ENCODE measurements at regions not wholly inside any gene's neighbourhood (a gene's known extent, or its start where the extent isn't known, plus 50 kb on each side); places are given as distances from the start of the nearest gene placed in this dataset.

DNA sequence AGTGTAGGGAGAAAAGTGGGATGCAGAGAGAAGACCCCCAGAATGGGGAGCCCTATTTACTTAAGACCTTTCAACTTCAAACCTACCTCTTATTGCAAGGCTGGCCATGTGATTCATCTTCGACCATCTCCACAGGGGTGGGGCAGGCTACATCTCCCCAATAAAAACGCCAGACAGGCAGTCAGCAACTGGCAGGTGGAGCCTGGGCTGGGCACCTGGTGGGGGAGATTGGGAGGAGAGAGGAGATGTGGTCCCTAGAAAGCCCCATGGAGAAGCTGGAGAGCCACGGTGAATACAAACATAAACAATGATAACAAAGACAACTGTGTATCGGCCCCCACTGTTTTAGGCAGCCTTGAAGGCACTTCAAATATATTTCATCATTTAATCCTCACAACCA lies 336.7 kb upstream of the PROX1 start:
- TF ChIP-seq YY1 (IDR thresholded peaks at IDR 0.05; ENCODE audit: low read depth) (no peak), CREB1 (IDR thresholded peaks at IDR 0.05; ENCODE audit: low read depth) (no peak), EGR1 (IDR thresholded peaks at IDR 0.05) (no peak), FOXM1 (IDR thresholded peaks at IDR 0.05; ENCODE audit: borderline replicate concordance, low read depth) (no peak), TEAD4 (IDR thresholded peaks at IDR 0.05) (no peak), EP300 (IDR thresholded peaks at IDR 0.05; ENCODE audit: borderline replicate concordance) (no peak), ZBTB7A (IDR thresholded peaks at IDR 0.05; ENCODE audit: low read depth) (no peak), NFIC (IDR thresholded peaks at IDR 0.05) (no peak), TAF1 (IDR thresholded peaks at IDR 0.05; ENCODE audit: low read depth) (no peak), RAD21 (IDR thresholded peaks at IDR 0.05; ENCODE audit: low read depth) (no peak), TCF12 (IDR thresholded peaks at IDR 0.05; ENCODE audit: low read depth) (no peak)
- TF ChIP-seq, protein P1, sequence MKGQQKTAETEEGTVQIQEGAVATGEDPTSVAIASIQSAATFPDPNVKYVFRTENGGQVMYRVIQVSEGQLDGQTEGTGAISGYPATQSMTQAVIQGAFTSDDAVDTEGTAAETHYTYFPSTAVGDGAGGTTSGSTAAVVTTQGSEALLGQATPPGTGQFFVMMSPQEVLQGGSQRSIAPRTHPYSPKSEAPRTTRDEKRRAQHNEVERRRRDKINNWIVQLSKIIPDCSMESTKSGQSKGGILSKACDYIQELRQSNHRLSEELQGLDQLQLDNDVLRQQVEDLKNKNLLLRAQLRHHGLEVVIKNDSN (IDR thresholded peaks at IDR 0.05), result no peak
- TF ChIP-seq, protein P2, sequence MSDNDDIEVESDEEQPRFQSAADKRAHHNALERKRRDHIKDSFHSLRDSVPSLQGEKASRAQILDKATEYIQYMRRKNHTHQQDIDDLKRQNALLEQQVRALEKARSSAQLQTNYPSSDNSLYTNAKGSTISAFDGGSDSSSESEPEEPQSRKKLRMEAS (IDR thresholded peaks at IDR 0.05), result no peak
- TF ChIP-seq, protein P3, sequence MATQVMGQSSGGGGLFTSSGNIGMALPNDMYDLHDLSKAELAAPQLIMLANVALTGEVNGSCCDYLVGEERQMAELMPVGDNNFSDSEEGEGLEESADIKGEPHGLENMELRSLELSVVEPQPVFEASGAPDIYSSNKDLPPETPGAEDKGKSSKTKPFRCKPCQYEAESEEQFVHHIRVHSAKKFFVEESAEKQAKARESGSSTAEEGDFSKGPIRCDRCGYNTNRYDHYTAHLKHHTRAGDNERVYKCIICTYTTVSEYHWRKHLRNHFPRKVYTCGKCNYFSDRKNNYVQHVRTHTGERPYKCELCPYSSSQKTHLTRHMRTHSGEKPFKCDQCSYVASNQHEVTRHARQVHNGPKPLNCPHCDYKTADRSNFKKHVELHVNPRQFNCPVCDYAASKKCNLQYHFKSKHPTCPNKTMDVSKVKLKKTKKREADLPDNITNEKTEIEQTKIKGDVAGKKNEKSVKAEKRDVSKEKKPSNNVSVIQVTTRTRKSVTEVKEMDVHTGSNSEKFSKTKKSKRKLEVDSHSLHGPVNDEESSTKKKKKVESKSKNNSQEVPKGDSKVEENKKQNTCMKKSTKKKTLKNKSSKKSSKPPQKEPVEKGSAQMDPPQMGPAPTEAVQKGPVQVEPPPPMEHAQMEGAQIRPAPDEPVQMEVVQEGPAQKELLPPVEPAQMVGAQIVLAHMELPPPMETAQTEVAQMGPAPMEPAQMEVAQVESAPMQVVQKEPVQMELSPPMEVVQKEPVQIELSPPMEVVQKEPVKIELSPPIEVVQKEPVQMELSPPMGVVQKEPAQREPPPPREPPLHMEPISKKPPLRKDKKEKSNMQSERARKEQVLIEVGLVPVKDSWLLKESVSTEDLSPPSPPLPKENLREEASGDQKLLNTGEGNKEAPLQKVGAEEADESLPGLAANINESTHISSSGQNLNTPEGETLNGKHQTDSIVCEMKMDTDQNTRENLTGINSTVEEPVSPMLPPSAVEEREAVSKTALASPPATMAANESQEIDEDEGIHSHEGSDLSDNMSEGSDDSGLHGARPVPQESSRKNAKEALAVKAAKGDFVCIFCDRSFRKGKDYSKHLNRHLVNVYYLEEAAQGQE (IDR thresholded peaks at IDR 0.05; ENCODE audit: low read depth), result no peak

DNA sequence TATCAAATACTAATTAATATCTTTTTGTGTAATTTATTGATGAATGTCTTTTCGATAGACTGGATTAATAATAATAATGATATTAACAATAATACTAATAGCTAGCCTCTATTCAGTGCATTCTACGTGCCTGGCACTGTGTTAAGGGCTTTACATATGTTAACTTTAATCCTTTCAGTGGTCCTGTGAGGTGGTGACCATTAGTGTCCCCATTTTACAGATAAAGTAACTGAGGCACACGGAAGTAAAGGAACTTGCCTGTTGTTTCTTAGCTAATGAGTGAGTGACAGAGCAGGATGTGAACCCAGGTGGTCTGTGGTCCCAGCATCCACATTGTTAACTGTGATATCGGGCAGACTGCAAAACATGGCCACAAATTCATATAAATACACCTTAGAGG lies 335.7 kb upstream of the PROX1 start:
- TF ChIP-seq CREB1 (IDR thresholded peaks at IDR 0.05; ENCODE audit: low read depth) (no peak), TAF1 (IDR thresholded peaks at IDR 0.05; ENCODE audit: low read depth) (no peak), RAD21 (IDR thresholded peaks at IDR 0.05; ENCODE audit: low read depth) (no peak)

DNA sequence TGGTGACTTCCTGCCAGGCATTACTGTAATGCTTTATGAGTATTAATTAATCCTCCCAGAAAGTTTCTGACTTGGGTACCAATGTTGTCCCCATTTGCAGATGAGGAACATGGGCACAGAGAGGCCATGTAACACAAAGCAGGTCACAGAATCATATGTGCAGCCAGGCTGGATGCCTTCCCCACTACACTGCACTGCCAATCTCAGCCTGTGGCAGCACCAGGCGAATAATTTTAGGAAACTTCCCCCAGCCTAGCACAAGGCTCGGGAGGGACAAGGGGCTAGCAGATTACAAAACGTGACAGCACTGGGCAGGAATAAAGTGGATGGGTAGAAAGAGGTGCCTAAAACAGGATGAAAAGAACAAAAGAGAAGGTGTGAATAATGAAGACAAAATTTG lies 331.7 kb upstream of the PROX1 start:
- TF ChIP-seq FOXM1 (IDR thresholded peaks at IDR 0.05; ENCODE audit: borderline replicate concordance, low read depth) (no peak), YY1 (IDR thresholded peaks at IDR 0.05; ENCODE audit: low read depth) (no peak)

DNA sequence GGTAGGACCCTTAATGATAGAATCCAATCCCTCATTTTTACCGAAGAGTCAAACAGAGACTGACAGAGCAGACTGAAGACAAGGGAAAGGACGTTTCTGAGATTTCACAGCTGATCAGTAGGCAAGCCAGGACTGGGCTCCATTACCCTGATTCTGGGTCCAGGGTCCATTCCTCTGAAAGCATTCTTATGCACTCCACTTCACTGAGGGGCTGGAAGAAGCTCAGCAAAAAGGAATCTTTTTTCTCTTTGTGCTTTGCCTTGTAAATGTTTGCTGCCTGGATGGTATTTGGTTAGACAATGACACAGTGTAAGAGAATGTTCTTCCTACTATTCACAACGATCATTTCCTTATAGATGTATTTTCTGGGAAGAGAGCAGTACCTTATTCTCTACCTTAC lies 331.3 kb upstream of the PROX1 start:
- no peak for TF ChIP-seq EP300 (IDR thresholded peaks at IDR 0.05; ENCODE audit: borderline replicate concordance)
- TF ChIP-seq ZBTB7A (IDR thresholded peaks at IDR 0.05; ENCODE audit: low read depth), result no peak
- no peak for TF ChIP-seq FOXM1 (IDR thresholded peaks at IDR 0.05; ENCODE audit: borderline replicate concordance, low read depth)
- TF ChIP-seq TEAD4 (IDR thresholded peaks at IDR 0.05), result no peak
- TF ChIP-seq EGR1 (IDR thresholded peaks at IDR 0.05), result no peak
- TF ChIP-seq, protein P1 (IDR thresholded peaks at IDR 0.05), result no peak
- TF ChIP-seq NFIC (IDR thresholded peaks at IDR 0.05), result no peak
- no peak for TF ChIP-seq CEBPB (IDR thresholded peaks at IDR 0.05)
- TF ChIP-seq, protein P2 (IDR thresholded peaks at IDR 0.05), result no peak
- no peak for TF ChIP-seq CREB1 (IDR thresholded peaks at IDR 0.05; ENCODE audit: low read depth)
- TF ChIP-seq RAD21 (IDR thresholded peaks at IDR 0.05; ENCODE audit: low read depth), result no peak
- TF ChIP-seq TAF1 (IDR thresholded peaks at IDR 0.05; ENCODE audit: low read depth), result no peak
- TF ChIP-seq, protein P3 (IDR thresholded peaks at IDR 0.05; ENCODE audit: low read depth), result no peak
- TF ChIP-seq TCF12 (IDR thresholded peaks at IDR 0.05; ENCODE audit: low read depth), result no peak
- no peak for TF ChIP-seq YY1 (IDR thresholded peaks at IDR 0.05; ENCODE audit: low read depth)

DNA sequence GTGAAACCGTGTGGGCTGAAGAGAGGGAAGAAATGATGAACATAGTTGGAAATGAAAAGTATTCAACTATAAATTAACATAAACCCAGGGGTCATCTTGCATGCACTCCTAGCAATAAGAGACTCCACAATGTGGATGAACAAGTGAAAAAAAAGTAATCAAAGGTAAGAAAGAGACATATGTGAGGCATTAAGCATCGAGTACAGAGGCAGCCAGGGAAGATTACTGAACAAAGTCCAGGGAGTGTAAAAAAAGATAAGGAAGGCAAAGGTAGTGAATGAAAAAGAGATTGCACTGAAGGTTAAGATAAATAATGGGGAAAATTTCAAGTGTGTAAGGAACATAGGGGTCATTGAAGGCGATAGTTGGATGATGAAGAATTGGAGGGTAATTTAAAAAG lies 330.8 kb upstream of the PROX1 start:
- no peak for TF ChIP-seq CREB1 (IDR thresholded peaks at IDR 0.05; ENCODE audit: low read depth)
- no peak for TF ChIP-seq TEAD4 (IDR thresholded peaks at IDR 0.05)
- no peak for TF ChIP-seq TCF12 (IDR thresholded peaks at IDR 0.05; ENCODE audit: low read depth)

DNA sequence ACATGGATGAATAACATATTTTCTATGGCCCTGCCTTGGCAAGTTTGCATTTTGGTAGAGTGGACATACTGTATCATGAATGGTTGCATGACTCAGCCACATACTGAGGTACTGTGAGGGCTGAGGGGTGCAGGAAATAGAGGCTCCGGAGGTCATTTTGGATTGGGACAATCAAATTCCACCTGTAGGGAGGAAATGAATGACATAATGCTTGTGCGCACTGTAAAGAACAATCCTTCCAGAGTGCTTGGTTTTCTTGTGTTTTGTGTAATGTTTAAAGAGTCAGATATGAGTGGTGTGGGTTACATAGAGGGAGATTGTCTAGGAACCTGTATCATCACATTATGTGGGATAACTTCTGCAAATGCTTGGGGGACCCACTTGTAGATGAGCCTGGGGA lies 329.9 kb upstream of the PROX1 start:
- no peak for TF ChIP-seq TCF12 (IDR thresholded peaks at IDR 0.05; ENCODE audit: low read depth)
- no peak for TF ChIP-seq EP300 (IDR thresholded peaks at IDR 0.05; ENCODE audit: borderline replicate concordance)
- TF ChIP-seq CREB1 (IDR thresholded peaks at IDR 0.05; ENCODE audit: low read depth), result no peak
- no peak for TF ChIP-seq CEBPB (IDR thresholded peaks at IDR 0.05)
- TF ChIP-seq, protein P2 (IDR thresholded peaks at IDR 0.05), result no peak
- TF ChIP-seq, protein P1 (IDR thresholded peaks at IDR 0.05), result no peak
- TF ChIP-seq ZBTB7A (IDR thresholded peaks at IDR 0.05; ENCODE audit: low read depth), result no peak
- TF ChIP-seq, protein P3 (IDR thresholded peaks at IDR 0.05; ENCODE audit: low read depth), result no peak
- TF ChIP-seq TEAD4 (IDR thresholded peaks at IDR 0.05), result no peak
- no peak for TF ChIP-seq FOXM1 (IDR thresholded peaks at IDR 0.05; ENCODE audit: borderline replicate concordance, low read depth)

Measured in Ishikawa (cell line).